Bronchial epithelial cell (primary cell): ENCODE measurements at regions not wholly inside any gene's neighbourhood (a gene's known extent, or its start where the extent isn't known, plus 50 kb on each side); places are given as distances from the start of the nearest gene placed in this dataset.

Source experiments
- DNase-seq: peaks from one replicate; pipeline ENCODE4 v3.0.0-alpha.2; 2010; ENCODE audit warnings: low read depth
- FAIRE-seq: peaks from 2 replicates; lab custom pipeline; 2011; peaks lifted over from hg19 to GRCh38; lab: Jason Lieb, UNC
- H3K27me3 ChIP-seq: 2 replicates; pipeline ENCODE4 v1.5.1; 2011; ENCODE audit warnings: low read length; ENCODE audit not compliant: control insufficient read depth, insufficient read depth
- H3K36me3 ChIP-seq: 2 replicates; pipeline ENCODE4 v1.5.1; 2011; ENCODE audit warnings: low read length; ENCODE audit not compliant: control insufficient read depth, insufficient read depth
- H3K4me3 ChIP-seq: 2 replicates; pipeline ENCODE4 v1.5.1; 2011; ENCODE audit warnings: mild to moderate bottlenecking, low read depth, low read length, control low read depth
- CTCF ChIP-seq: IDR thresholded peaks from 2 replicates; pipeline ENCODE4 v1.5.1; 2011; ENCODE audit warnings: mild to moderate bottlenecking, moderate library complexity, low read length, control low read depth, inconsistent platforms; ENCODE audit not compliant: insufficient read depth, severe bottlenecking

DNA sequence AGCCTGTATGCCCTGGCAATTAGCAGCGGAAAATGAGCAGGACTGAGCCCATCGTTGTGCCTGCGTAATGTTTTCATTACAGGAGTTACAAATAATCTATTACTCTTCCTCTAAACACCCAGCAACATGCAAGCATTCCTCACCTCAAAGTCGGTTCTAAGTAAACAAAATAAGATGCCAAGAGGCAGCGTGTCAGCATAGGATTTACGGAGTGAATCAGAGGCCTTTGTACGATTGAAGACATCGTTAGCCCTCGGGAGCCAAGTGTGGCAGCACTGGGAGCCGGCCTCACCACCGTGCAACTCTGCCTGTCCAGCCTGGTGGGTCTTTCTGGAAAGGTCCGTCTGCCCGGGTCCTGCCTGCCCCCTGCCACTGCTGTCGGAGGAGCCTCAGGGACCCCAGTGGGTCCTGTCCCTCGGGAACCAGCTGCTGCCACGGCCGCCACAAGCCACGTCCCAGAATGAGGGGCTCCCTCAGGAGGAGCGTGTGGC, 80.1 kb upstream of the CTDP1 start:
- peak; percentile 98 for FAIRE-seq
- Histone ChIP-seq H3K4me3 (no peak overlapping the region), H3K36me3 (no peaks in the 10 kb centered on the region), H3K27me3 (peaks cover 3% of the 10 kb centered on the region)
- peak; percentile 94 for DNase-seq
- no peak for TF ChIP-seq CTCF

GRCh38 chr18:79600141-79600540, 79.5 kb upstream of the CTDP1 start:
- FAIRE-seq, result no peak
- TF ChIP-seq CTCF, result no peak
- no peaks in the 10 kb centered on the region for H3K36me3 ChIP-seq

DNA sequence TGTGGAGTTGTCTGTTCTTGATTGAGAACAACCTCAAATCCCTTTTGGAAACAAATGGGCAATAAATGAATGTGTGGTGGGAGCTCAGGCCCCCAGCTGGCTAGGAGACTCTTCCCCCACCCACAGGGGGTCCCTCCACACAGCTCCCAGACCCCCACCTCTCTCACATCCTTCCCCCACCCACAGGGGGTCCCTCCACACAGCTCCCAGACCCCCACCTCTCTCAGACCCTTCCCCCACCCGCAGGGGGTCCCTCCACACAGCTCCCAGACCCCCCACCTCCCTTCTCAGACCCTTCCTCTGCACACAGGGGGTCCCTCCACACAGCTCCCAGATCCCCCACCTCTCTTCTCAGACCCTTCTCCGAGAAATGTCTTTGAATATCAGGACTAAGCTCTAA, 79.0 kb upstream of the CTDP1 start:
- no peak for TF ChIP-seq CTCF
- no peak overlapping the region for H3K4me3 ChIP-seq
- FAIRE-seq (no peak), DNase-seq (no peak)
- H3K27me3 ChIP-seq, result peaks cover 3% of the 10 kb centered on the region
- H3K36me3 ChIP-seq, result no peaks in the 10 kb centered on the region

More at GRCh38 chr18:79600141-79600540, 79.5 kb upstream of the CTDP1 start:
- Histone ChIP-seq H3K27me3 (peaks cover 3% of the 10 kb centered on the region), H3K4me3 (no peak overlapping the region)
- no peak for DNase-seq

DNA sequence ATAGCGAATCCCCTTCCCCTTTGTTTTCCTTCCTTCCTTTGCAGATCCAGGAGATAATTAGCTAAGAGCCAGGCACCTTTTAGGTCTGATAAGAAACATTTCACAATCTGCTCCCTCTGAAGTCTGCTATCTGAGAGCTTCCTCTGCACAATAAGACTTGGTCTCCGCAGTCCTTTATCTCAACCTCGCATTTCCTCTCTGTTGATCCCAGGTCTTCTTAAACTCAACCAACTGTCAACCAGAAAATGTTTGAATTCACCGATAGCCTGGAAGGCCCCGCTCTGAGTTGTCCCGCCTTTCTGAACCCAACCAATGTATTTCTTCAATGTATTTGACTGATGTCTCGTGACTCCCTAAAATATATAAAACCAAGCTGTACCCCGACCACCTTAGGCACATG, 78.4 kb upstream of the CTDP1 start:
- no peak overlapping the region for H3K4me3 ChIP-seq
- FAIRE-seq (no peak), DNase-seq (no peak)
- TF ChIP-seq CTCF, result no peak
- peaks cover 3% of the 10 kb centered on the region for H3K27me3 ChIP-seq
- H3K36me3 ChIP-seq, result no peaks in the 10 kb centered on the region

DNA sequence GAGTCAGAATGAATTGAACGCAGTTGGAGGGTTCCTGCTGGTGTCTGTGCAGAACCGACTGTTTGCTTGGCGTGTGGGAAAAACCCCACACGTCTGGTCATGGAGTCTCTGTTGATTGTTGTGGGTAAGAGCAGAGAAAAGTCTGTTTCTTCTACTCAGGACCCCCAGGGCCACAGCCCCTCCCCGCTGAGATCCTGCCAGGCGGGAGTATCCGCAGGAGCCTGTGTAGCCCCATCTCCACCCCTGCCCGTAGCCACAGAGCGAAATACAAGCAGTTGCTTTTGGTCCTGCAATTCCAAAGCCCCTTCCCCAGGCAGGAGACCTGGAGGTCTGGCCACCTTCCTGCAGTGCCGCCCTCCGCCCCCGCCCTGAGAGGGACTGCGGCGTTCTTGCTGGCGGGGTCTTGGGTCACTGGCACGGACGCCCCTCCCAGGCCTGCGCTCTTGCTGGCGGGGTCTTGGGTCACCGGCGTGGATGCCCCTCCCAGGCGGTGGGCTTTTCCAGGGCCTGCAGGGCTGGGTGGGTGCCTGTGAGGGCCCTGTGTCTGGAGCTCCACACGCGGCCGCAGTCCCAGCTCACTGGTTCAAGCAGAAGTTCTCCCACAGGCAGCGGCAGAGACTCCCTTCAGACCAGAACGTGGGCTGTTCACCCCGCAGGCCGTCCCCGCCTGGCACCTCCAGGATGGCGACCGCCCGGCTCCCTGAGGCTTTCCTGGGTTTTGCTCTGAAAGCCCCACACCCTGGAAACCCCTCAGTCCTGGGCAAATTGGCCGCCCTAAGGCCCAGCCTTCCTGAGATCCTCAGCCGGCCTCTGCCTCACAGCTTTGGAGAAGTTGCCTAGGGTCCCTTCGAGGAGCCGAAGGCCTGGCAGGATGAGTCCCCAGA, 76.0 kb upstream of the CTDP1 start:
- no peaks in the 10 kb centered on the region for H3K36me3 ChIP-seq
- H3K27me3 ChIP-seq, result no peaks in the 10 kb centered on the region
- DNase-seq (no peak), FAIRE-seq (no peak)
- no peak for TF ChIP-seq CTCF
- H3K4me3 ChIP-seq, result no peak overlapping the region
